ENCODE measurements at regions not wholly inside any gene's neighbourhood (a gene's known extent, or its start where the extent isn't known, plus 50 kb on each side); places are given as distances from the start of the nearest gene placed in this dataset.

DNA sequence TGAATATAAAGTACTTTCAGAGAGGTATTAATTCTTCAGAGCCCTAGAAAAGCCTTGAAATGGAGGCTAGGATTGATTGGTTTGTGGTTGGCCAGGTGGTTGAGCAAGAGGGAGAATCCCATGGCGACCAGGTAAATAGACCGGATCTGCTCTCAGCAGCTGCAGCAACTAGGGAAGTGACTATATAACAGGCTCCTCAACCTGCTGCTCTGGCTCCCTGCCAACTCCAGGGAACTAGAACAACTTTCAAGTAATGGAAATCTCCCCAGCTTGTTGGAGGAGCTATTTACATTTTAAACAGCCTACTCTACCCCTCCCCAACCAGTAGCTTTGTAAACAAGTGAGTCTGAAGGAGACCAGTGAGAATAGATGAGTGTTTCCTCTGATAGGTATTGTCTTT lies 121.8 kb upstream of the CADM2 start (continued):
- TF ChIP-seq CHD7 (IDR thresholded peaks at IDR 0.05; ENCODE audit: insufficient replicate concordance, low read length), result peak; percentile 46
- TF ChIP-seq ASH2L (IDR thresholded peaks at IDR 0.05; ENCODE audit: low read length), result peak; percentile 49
- peak; percentile 81 for TF ChIP-seq SP1 (IDR thresholded peaks at IDR 0.05; ENCODE audit: low read depth, low read length)
- peak; percentile 98 for TF ChIP-seq TCF12 (IDR thresholded peaks at IDR 0.05; ENCODE audit: low read depth, low read length)
